ENCODE measurements at regions not wholly inside any gene's neighbourhood (a gene's known extent, or its start where the extent isn't known, plus 50 kb on each side); places are given as distances from the start of the nearest gene placed in this dataset.

DNA sequence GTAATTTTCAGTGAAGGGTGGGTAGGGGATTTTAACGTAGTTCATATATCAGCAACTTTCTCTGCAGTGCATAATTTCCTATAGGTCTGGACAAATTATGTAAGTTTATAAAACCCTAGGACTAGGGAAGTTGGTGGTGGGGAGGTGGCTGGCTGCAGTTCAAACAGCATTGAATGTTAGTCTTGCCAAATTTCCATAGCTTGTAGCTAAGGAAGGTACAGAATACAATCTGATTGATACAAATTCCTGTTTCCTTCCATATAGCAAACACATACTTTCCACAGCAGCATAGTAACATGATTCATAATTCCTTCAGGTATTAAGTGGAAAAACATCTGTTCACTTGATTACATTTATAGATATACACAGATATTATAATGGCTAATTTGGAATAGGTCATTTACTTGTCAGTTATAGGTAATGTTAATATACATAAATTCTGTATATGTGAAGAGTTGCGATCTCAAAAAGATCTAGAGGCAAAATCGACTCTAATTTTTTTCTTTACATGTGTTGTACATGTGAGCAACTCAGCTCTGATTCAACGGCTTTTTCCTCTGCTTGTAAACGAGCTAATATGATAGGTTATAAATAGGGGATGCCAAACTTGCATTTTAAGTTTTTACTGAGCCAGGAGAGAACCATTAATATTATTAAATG lies 233.4 kb upstream of the CSNK1A1L start:
- DNase-seq (no peak), ATAC-seq (no peak)
- H3K9me2 ChIP-seq (replicated peaks; ENCODE audit: low read length) = no peaks in the 10 kb centered on the region
- intact Hi-C loops (cut with micrococcal nuclease) = no loop called here
- no peak overlapping the region for H3K4me2 ChIP-seq (ENCODE audit: low read length)
- no TSS peak for BruUV-seq (replicated peaks)
- no peaks in the 10 kb centered on the region for H3K36me3 ChIP-seq (ENCODE audit: low read depth, low read length)
- H3K27me3 ChIP-seq (ENCODE audit: low read length) = no peaks in the 10 kb centered on the region
- H3K4me3 ChIP-seq (ENCODE audit: low read length) = no peak overlapping the region
- no peak overlapping the region for H3K9ac ChIP-seq (ENCODE audit: low read length)
- ChIA-PET CTCF (no interaction called here), POLR2A (ENCODE audit: unreplicated experiment) (no interaction called here)
- no peaks in the 10 kb centered on the region for H3K4me1 ChIP-seq (ENCODE audit: insufficient read depth, low read length)
- no peak overlapping the region for H3K27ac ChIP-seq (ENCODE audit: low read length)
- TF ChIP-seq EZH2 (IDR thresholded peaks at IDR 0.05; ENCODE audit: low read length, unreplicated experiment) (no peak), EZH2phosphoT487 (IDR thresholded peaks at IDR 0.05; ENCODE audit: borderline replicate concordance, low read length) (no peak)
- TF ChIP-seq, protein P1, sequence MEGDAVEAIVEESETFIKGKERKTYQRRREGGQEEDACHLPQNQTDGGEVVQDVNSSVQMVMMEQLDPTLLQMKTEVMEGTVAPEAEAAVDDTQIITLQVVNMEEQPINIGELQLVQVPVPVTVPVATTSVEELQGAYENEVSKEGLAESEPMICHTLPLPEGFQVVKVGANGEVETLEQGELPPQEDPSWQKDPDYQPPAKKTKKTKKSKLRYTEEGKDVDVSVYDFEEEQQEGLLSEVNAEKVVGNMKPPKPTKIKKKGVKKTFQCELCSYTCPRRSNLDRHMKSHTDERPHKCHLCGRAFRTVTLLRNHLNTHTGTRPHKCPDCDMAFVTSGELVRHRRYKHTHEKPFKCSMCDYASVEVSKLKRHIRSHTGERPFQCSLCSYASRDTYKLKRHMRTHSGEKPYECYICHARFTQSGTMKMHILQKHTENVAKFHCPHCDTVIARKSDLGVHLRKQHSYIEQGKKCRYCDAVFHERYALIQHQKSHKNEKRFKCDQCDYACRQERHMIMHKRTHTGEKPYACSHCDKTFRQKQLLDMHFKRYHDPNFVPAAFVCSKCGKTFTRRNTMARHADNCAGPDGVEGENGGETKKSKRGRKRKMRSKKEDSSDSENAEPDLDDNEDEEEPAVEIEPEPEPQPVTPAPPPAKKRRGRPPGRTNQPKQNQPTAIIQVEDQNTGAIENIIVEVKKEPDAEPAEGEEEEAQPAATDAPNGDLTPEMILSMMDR (conservative IDR thresholded peaks at IDR 0.05; ENCODE audit: low read depth, low read length) = no peak
- H3K79me2 ChIP-seq (ENCODE audit: low read length) = no peaks in the 10 kb centered on the region
- no peaks in the 10 kb centered on the region for H3F3A ChIP-seq (ENCODE audit: low read length, unreplicated experiment)
- H3K9me3 ChIP-seq (ENCODE audit: low read length) = no peaks in the 10 kb centered on the region
- no peaks in the 10 kb centered on the region for H4K20me1 ChIP-seq (ENCODE audit: low read length)
- H2AFZ ChIP-seq (ENCODE audit: low read length) = no peak overlapping the region

DNA sequence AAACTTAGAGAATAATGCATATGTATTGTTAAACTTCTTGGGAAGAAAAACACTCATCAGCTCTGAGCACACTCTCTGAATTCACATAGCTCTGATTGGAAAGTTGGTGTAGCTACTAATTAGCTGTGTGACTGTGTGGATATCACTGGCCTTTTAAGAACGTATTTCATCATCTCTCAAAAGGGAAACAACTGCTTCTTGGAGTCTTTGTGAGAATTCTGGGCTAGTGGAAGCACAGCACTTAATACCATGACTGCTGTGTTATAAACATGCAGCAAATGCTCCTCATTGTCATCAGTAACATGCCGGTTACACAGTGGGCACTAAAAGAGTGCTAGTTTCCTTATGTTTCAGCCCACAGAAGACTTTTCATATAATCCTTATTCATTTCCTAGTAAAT lies 220.9 kb upstream of the CSNK1A1L start:
- H3K9ac ChIP-seq (ENCODE audit: low read length) = no peak overlapping the region
- H3K4me1 ChIP-seq (ENCODE audit: insufficient read depth, low read length) = no peaks in the 10 kb centered on the region
- H3F3A ChIP-seq (ENCODE audit: low read length, unreplicated experiment) = no peaks in the 10 kb centered on the region
- no peak overlapping the region for H3K4me2 ChIP-seq (ENCODE audit: low read length)
- H3K9me2 ChIP-seq (replicated peaks; ENCODE audit: low read length) = no peaks in the 10 kb centered on the region
- intact Hi-C loops (cut with micrococcal nuclease) = no loop called here
- no peak overlapping the region for H2AFZ ChIP-seq (ENCODE audit: low read length)
- H3K27me3 ChIP-seq (ENCODE audit: low read length) = no peaks in the 10 kb centered on the region
- H3K36me3 ChIP-seq (ENCODE audit: low read depth, low read length) = no peaks in the 10 kb centered on the region
- no peak overlapping the region for H3K27ac ChIP-seq (ENCODE audit: low read length)
- CTCF ChIA-PET = no interaction called here
- no peaks in the 10 kb centered on the region for H3K79me2 ChIP-seq (ENCODE audit: low read length)
- H4K20me1 ChIP-seq (ENCODE audit: low read length) = no peaks in the 10 kb centered on the region
- H3K4me3 ChIP-seq (ENCODE audit: low read length) = no peak overlapping the region
- no peaks in the 10 kb centered on the region for H3K9me3 ChIP-seq (ENCODE audit: low read length)
- TF ChIP-seq, protein P1 (conservative IDR thresholded peaks at IDR 0.05; ENCODE audit: low read depth, low read length) = no peak
- TF ChIP-seq EZH2 (IDR thresholded peaks at IDR 0.05; ENCODE audit: low read length, unreplicated experiment) (no peak), EZH2phosphoT487 (IDR thresholded peaks at IDR 0.05; ENCODE audit: borderline replicate concordance, low read length) (no peak)
- ATAC-seq = no peak
- DNase-seq = no peak
- BruUV-seq (replicated peaks) = no TSS peak
- POLR2A ChIA-PET (ENCODE audit: unreplicated experiment) = no interaction called here

DNA sequence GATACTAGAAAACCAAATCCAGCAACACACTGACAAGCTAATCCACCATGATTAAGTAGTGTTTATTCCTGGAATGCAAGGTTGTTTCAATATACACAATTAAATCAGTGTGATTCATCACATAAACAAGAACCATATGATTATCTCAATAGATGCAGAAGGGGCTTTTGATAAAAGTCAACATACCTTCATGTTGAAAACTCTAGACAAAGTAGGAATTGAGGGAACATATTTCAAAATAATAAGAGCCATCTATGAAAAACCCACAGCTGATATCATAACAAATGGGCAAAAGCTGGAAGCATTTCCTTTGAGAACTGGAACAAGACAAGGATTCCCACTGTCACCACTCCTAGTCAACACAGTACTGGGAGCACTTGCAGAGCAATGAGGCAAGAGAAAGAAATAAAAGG lies 213.6 kb upstream of the CSNK1A1L start:
- no peaks in the 10 kb centered on the region for H4K20me1 ChIP-seq (ENCODE audit: low read length)
- ChIA-PET POLR2A (ENCODE audit: unreplicated experiment) (no interaction called here), CTCF (no interaction called here)
- H3K27ac ChIP-seq (ENCODE audit: low read length) = no peak overlapping the region
- H2AFZ ChIP-seq (ENCODE audit: low read length) = no peak overlapping the region
- H3K4me2 ChIP-seq (ENCODE audit: low read length) = no peak overlapping the region
- ATAC-seq = no peak
- H3K79me2 ChIP-seq (ENCODE audit: low read length) = no peaks in the 10 kb centered on the region
- TF ChIP-seq, protein P1 (conservative IDR thresholded peaks at IDR 0.05; ENCODE audit: low read depth, low read length) = no peak
- TF ChIP-seq EZH2phosphoT487 (IDR thresholded peaks at IDR 0.05; ENCODE audit: borderline replicate concordance, low read length) = no peak
- no peak for TF ChIP-seq EZH2 (IDR thresholded peaks at IDR 0.05; ENCODE audit: low read length, unreplicated experiment)
- H3K9me3 ChIP-seq (ENCODE audit: low read length) = no peaks in the 10 kb centered on the region
- H3K4me3 ChIP-seq (ENCODE audit: low read length) = no peak overlapping the region
- H3K27me3 ChIP-seq (ENCODE audit: low read length) = no peaks in the 10 kb centered on the region
- no peaks in the 10 kb centered on the region for H3K36me3 ChIP-seq (ENCODE audit: low read depth, low read length)
- no peaks in the 10 kb centered on the region for H3K4me1 ChIP-seq (ENCODE audit: insufficient read depth, low read length)
- H3K9me2 ChIP-seq (replicated peaks; ENCODE audit: low read length) = no peaks in the 10 kb centered on the region
- no peaks in the 10 kb centered on the region for H3F3A ChIP-seq (ENCODE audit: low read length, unreplicated experiment)
- DNase-seq = no peak
- no peak overlapping the region for H3K9ac ChIP-seq (ENCODE audit: low read length)
- intact Hi-C loops (cut with micrococcal nuclease) = no loop called here
- no TSS peak for BruUV-seq (replicated peaks)
